ENCODE measurements at regions not wholly inside any gene's neighbourhood (a gene's known extent, or its start where the extent isn't known, plus 50 kb on each side); places are given as distances from the start of the nearest gene placed in this dataset.

- CTCF ChIA-PET = no interaction called here
- Mint-ChIP-seq H3K27me3 (ENCODE audit: insufficient read depth, unreplicated experiment) (no peaks in the 10 kb centered on the region), H3K36me3 (ENCODE audit: insufficient read depth, unreplicated experiment) (no peaks in the 10 kb centered on the region), H3K9me3 (ENCODE audit: unreplicated experiment) (no peaks in the 10 kb centered on the region), H3K4me1 (ENCODE audit: low read depth, unreplicated experiment) (no peaks in the 10 kb centered on the region), H3K4me3 (ENCODE audit: unreplicated experiment) (no peak overlapping the region), H3K27ac (ENCODE audit: unreplicated experiment) (no peak overlapping the region)
- Histone ChIP-seq H3K4me3 (ENCODE audit: low read depth, low read length) (no peak overlapping the region), H3K36me3 (ENCODE audit: control insufficient read depth, insufficient read depth, low read length) (no peaks in the 10 kb centered on the region), H3K27me3 (replicated peaks; ENCODE audit: control insufficient read depth, insufficient read depth, low read length) (no peaks in the 10 kb centered on the region), H3K9me3 (no peaks in the 10 kb centered on the region), H3K4me1 (no peaks in the 10 kb centered on the region)
- intact Hi-C loops (cut with micrococcal nuclease; ENCODE audit: unreplicated experiment) = no loop called here
- DNase-seq = no peak
- POLR2A ChIA-PET = no interaction called here
- no TSS peak for BruUV-seq (replicated peaks)
- TF ChIP-seq CTCF (IDR thresholded peaks at IDR 0.05; ENCODE audit: insufficient read depth in 1 of 2, low read depth in 1 of 2, low read length in 1 of 2, severe bottlenecking in 1 of 2, unreplicated experiment in 1 of 2) = no peak
These were observed 130.2 kb downstream of the GASK1B start for GRCh38 chr4:158042591-158043030.

GRCh38 chr4:158038718-158039117 is 134.1 kb downstream of the GASK1B start:
- DNase-seq = no peak
- BruUV-seq (replicated peaks) = no TSS peak
- no peaks in the 10 kb centered on the region for H3K36me3 ChIP-seq (ENCODE audit: control insufficient read depth, insufficient read depth, low read length)
- Mint-ChIP-seq H3K9me3 (ENCODE audit: unreplicated experiment) (no peaks in the 10 kb centered on the region), H3K4me1 (ENCODE audit: low read depth, unreplicated experiment) (no peaks in the 10 kb centered on the region), H3K27ac (ENCODE audit: unreplicated experiment) (no peak overlapping the region), H3K36me3 (ENCODE audit: insufficient read depth, unreplicated experiment) (no peaks in the 10 kb centered on the region), H3K27me3 (ENCODE audit: insufficient read depth, unreplicated experiment) (no peaks in the 10 kb centered on the region), H3K4me3 (ENCODE audit: unreplicated experiment) (no peak overlapping the region)
- no peaks in the 10 kb centered on the region for H3K27me3 ChIP-seq (replicated peaks; ENCODE audit: control insufficient read depth, insufficient read depth, low read length)
- H3K4me3 ChIP-seq (ENCODE audit: low read depth, low read length) = no peak overlapping the region
- H3K9me3 ChIP-seq = no peaks in the 10 kb centered on the region
- CTCF ChIA-PET = no interaction called here
- intact Hi-C loops (cut with micrococcal nuclease; ENCODE audit: unreplicated experiment) = loop anchor here (10.0 kb wide), 1 partner anchor 56 kb away; no protein-coding TSS in a partner anchor
- no peaks in the 10 kb centered on the region for H3K4me1 ChIP-seq
- no peak for TF ChIP-seq CTCF (IDR thresholded peaks at IDR 0.05; ENCODE audit: insufficient read depth in 1 of 2, low read depth in 1 of 2, low read length in 1 of 2, severe bottlenecking in 1 of 2, unreplicated experiment in 1 of 2)
- POLR2A ChIA-PET = no interaction called here

- no peaks in the 10 kb centered on the region for H3K9me3 Mint-ChIP-seq (ENCODE audit: unreplicated experiment)
- H3K36me3 Mint-ChIP-seq (ENCODE audit: insufficient read depth, unreplicated experiment) = no peaks in the 10 kb centered on the region
- no peak for DNase-seq
- no peaks in the 10 kb centered on the region for H3K27me3 Mint-ChIP-seq (ENCODE audit: insufficient read depth, unreplicated experiment)
- H3K4me3 Mint-ChIP-seq (ENCODE audit: unreplicated experiment) = no peak overlapping the region
- Histone ChIP-seq H3K27me3 (replicated peaks; ENCODE audit: control insufficient read depth, insufficient read depth, low read length) (no peaks in the 10 kb centered on the region), H3K4me1 (peaks cover 3% of the 10 kb centered on the region; the same call in 1 of the 2 replicates), H3K9me3 (no peaks in the 10 kb centered on the region), H3K36me3 (ENCODE audit: control insufficient read depth, insufficient read depth, low read length) (no peaks in the 10 kb centered on the region), H3K4me3 (ENCODE audit: low read depth, low read length) (no peak overlapping the region)
- BruUV-seq (replicated peaks) = no TSS peak
- TF ChIP-seq CTCF (IDR thresholded peaks at IDR 0.05; ENCODE audit: insufficient read depth in 1 of 2, low read depth in 1 of 2, low read length in 1 of 2, severe bottlenecking in 1 of 2, unreplicated experiment in 1 of 2) = no peak
- ChIA-PET CTCF (no interaction called here), POLR2A (no interaction called here)
- H3K4me1 Mint-ChIP-seq (ENCODE audit: low read depth, unreplicated experiment) = peaks cover 10% of the 10 kb centered on the region
- intact Hi-C loops (cut with micrococcal nuclease; ENCODE audit: unreplicated experiment) = loop anchor here (10.0 kb wide), 1 partner anchor 58 kb away; no protein-coding TSS in a partner anchor
- H3K27ac Mint-ChIP-seq (ENCODE audit: unreplicated experiment) = no peak overlapping the region
These were observed 135.8 kb downstream of the GASK1B start for GRCh38 chr4:158036998-158037397.
